Esophagus muscularis mucosa (tissue), 4 donors: ENCODE measurements at regions not wholly inside any gene's neighbourhood (a gene's known extent, or its start where the extent isn't known, plus 50 kb on each side); places are given as distances from the start of the nearest gene placed in this dataset.

ENCODE experiments used
- CTCF ChIP-seq, 3 experiments: fragments of 200-600 bp in 2 of 3; fragments of 450-650 bp in 1 of 3; sonication (generic) in 2 of 3; IDR thresholded peaks; one replicate each; pipeline ENCODE4 v1.5.1; 2017 to 2019; ENCODE audit warnings: antibody characterized with exemption in 3 of 3, mild to moderate bottlenecking in 2 of 3, moderate library complexity in 1 of 3
- EP300 ChIP-seq: sonication (generic); formaldehyde crosslinking; IDR thresholded peaks from one replicate; pipeline ENCODE4 v1.6.1; 2017; ENCODE audit warnings: antibody characterized with exemption
- POLR2A ChIP-seq: fragments of 450-650 bp; IDR thresholded peaks from one replicate; pipeline ENCODE4 v1.6.1; 2017; ENCODE audit warnings: antibody characterized with exemption, moderate library complexity, mild to moderate bottlenecking, low read depth
- POLR2AphosphoS5 ChIP-seq, 2 donors: sonication (generic); formaldehyde crosslinking; IDR thresholded peaks; one replicate each; pipeline ENCODE4 v1.6.1; 2017; ENCODE audit warnings: antibody characterized with exemption in 2 of 2

DNA sequence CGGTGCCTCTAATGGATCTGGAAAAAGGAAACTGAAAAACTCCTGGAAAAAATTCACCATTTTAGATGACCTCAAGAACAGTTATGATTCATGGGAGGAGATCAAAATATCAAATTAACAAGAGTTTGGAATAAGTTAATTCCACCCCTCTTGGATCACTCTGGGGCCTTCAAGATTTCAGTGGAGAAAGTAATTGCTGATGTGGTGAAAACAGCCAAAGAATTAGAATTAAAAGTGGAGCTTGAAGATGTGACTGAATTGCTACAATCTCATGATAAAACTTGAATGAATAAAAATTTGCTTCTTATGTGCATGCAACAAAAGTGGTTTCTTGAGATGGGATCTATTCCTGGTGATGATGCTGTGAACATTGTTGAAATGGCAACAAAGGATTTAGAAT is 974.4 kb upstream of the GYPC start:
- TF ChIP-seq CTCF (IDR thresholded peaks at IDR 0.05) (no peak), EP300 (no peak), POLR2A (no peak), POLR2AphosphoS5 (IDR thresholded peaks at IDR 0.05) (no peak)
